T-cell (primary cell): ENCODE measurements at regions not wholly inside any gene's neighbourhood (a gene's known extent, or its start where the extent isn't known, plus 50 kb on each side); places are given as distances from the start of the nearest gene placed in this dataset.

Source experiments
- ATAC-seq, 4 experiments: fragments of 200-7000 bp in 3 of 4; fragments of 150-1000 bp in 1 of 4; cut with Tn5 transposase; replicated peaks in 1 of 4; 1 replicate in 3 of 4; 2 replicates in 1 of 4; pipeline ENCODE4 v1.10.0; 2021; ENCODE audit warnings: moderate library complexity in 3 of 4, mild to moderate bottlenecking in 2 of 4, moderate number of reproducible peaks in 1 of 4
- CTCF ChIA-PET, 2 donors: fragments of 300-600 bp; sonication (Branson Sonifier 250); formaldehyde crosslinking; loops; one replicate each; lab custom pipeline; 2022; ENCODE audit warnings: antibody characterized with exemption in 2 of 2; lab: Charles Lee
- POLR2A ChIA-PET, 2 donors: fragments of 300-600 bp; sonication (Branson Sonifier 250); formaldehyde crosslinking; loops; one replicate each; lab custom pipeline; 2022; ENCODE audit warnings: antibody characterized with exemption in 2 of 2; lab: Charles Lee
- DNase-seq, 35 experiments: peaks; one replicate each; pipeline versions ENCODE4 v3.0.0 to v3.0.0-alpha.2; 2013 to 2023
- H3K27ac ChIP-seq: one replicate; pipeline ENCODE4 v1.5.1; 2013; ENCODE audit warnings: low read length
- H3K27me3 ChIP-seq, 2 experiments: replicated peaks in 1 of 2; 1 replicate in 1 of 2; 2 replicates in 1 of 2; pipeline versions ENCODE4 v1.6.1 to v1.7.0; 2013; ENCODE audit warnings: low read length in 1 of 2, mixed read lengths in 1 of 2; ENCODE audit not compliant: control insufficient read depth in 2 of 2, insufficient read depth in 2 of 2; ENCODE audit errors: extremely low read depth in 1 of 2
- H3K36me3 ChIP-seq, 2 donors: 1 replicate in 1 of 2; 2 replicates in 1 of 2; pipeline versions ENCODE4 v1.6.1 to v1.7.0; 2013; ENCODE audit warnings: low read length in 1 of 2; ENCODE audit not compliant: control insufficient read depth in 2 of 2, insufficient read depth in 1 of 2; ENCODE audit errors: extremely low read depth in 1 of 2
- H3K4me1 ChIP-seq, 2 experiments: 1 replicate in 1 of 2; 2 replicates in 1 of 2; pipeline versions ENCODE4 v1.6.1 to v1.7.0; 2013; ENCODE audit warnings: low read length in 2 of 2, mixed read lengths in 1 of 2; ENCODE audit not compliant: insufficient read depth in 2 of 2, control insufficient read depth in 1 of 2; ENCODE audit errors: extremely low read depth in 1 of 2
- H3K4me3 ChIP-seq, 2 donors: 1 replicate in 1 of 2; 2 replicates in 1 of 2; pipeline versions ENCODE4 v1.5.1 to v1.7.0; 2013; ENCODE audit warnings: mild to moderate bottlenecking in 2 of 2, low read length in 1 of 2, moderate library complexity in 1 of 2; ENCODE audit not compliant: control insufficient read depth in 1 of 2; ENCODE audit errors: extremely low read depth in 1 of 2
- H3K9me3 ChIP-seq: 2 replicates; pipeline ENCODE4 v1.7.0; 2013
- H3K27ac Mint-ChIP-seq, 2 donors: one replicate each; pipeline ENCODE4 v1.8.0; 2020 to 2021; ENCODE audit warnings: mild to moderate bottlenecking in 2 of 2, mixed read lengths in 2 of 2
- H3K27me3 Mint-ChIP-seq, 2 donors: one replicate each; pipeline ENCODE4 v1.8.0; 2021 to 2022; ENCODE audit warnings: mixed read lengths in 2 of 2
- H3K36me3 Mint-ChIP-seq: one replicate; pipeline ENCODE4 v1.8.0; 2021; ENCODE audit warnings: mixed read lengths
- H3K4me1 Mint-ChIP-seq, 3 donors: one replicate each; pipeline ENCODE4 v1.8.0; 2020 to 2022; ENCODE audit warnings: mixed read lengths in 3 of 3, mild to moderate bottlenecking in 1 of 3
- H3K4me3 Mint-ChIP-seq, 3 donors: one replicate each; pipeline ENCODE4 v1.8.0; 2020 to 2022; ENCODE audit warnings: mild to moderate bottlenecking in 3 of 3, mixed read lengths in 3 of 3, moderate library complexity in 3 of 3
- H3K9me3 Mint-ChIP-seq, 3 donors: one replicate each; pipeline ENCODE4 v1.8.0; 2020 to 2022; ENCODE audit warnings: mixed read lengths in 3 of 3
- WGBS: methylation state at CpG from one replicate; pipeline ENCODE4 v1.1.5; 2013; ENCODE audit warnings: missing lambda C conversion rate; ENCODE audit not compliant: insufficient coverage; 5-methylcytosine and 5-hydroxymethylcytosine counted together

DNA sequence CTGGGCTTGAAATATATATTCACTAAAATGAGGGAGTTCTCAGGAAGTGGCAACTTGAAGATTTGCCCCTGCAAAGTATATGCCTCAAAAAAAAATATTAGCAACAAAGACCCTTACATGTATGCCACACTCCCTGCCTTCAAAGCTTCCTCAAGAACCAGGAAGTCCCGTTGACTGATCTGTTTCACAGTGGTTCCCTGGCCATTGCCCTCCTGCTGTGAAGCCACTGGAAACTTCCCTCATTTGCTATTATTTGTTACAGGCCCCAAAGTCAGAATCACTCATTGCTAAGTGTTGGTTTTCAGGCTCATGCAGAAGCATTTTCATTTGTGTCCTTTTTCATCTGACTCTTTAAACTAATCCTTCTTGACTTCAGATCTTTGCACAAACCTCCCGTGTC is 421.5 kb downstream of the ZNF521 start:
- whole genome bisulfite sequencing = 78% methylated on average over 1 of the region's 2 CpGs
- Mint-ChIP-seq H3K27me3 (peaks cover 0 to 3% of the 10 kb centered on the region in 2 donors), H3K27ac (no peak overlapping the region), H3K36me3 (no peaks in the 10 kb centered on the region), H3K4me3 (no peak overlapping the region), H3K4me1 (peaks cover 0 to 3% (median 0%) of the 10 kb centered on the region in 3 donors), H3K9me3 (no peaks in the 10 kb centered on the region)
- CTCF ChIA-PET = no interaction called here
- H3K4me3 ChIP-seq = no peak overlapping the region
- no peaks in the 10 kb centered on the region for H3K4me1 ChIP-seq
- DNase-seq (no peak), ATAC-seq (no peak)
- H3K36me3 ChIP-seq = no peaks in the 10 kb centered on the region
- no peak overlapping the region for H3K27ac ChIP-seq
- no peaks in the 10 kb centered on the region for H3K27me3 ChIP-seq
- POLR2A ChIA-PET = no interaction called here
- no peaks in the 10 kb centered on the region for H3K9me3 ChIP-seq

DNA sequence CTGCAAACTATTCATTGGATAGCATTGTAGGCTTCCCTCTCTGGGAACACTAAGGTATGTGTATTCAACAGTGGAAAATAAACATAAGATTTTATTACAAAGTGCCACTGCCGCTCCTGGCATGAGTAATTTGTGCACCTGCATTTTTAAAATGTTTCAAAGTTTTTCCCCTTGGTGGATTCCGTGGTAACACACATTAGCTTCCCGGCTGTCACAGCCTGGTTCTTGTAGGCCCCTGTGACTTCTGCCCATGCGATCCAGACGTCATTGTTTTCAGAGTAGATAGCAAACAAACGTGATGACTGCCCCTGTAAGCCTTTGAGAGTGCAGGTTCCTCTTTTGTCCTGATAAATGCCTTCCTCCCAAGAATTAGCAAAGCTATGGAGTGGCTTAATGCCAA is 421.0 kb downstream of the ZNF521 start:
- no peaks in the 10 kb centered on the region for H3K9me3 ChIP-seq
- POLR2A ChIA-PET = no interaction called here
- Mint-ChIP-seq H3K4me1 (peaks cover 0 to 3% (median 0%) of the 10 kb centered on the region in 3 donors), H3K27ac (no peak overlapping the region), H3K27me3 (no peaks in the 10 kb centered on the region), H3K4me3 (no peak overlapping the region), H3K9me3 (no peaks in the 10 kb centered on the region), H3K36me3 (no peaks in the 10 kb centered on the region)
- H3K4me1 ChIP-seq = no peaks in the 10 kb centered on the region
- H3K27ac ChIP-seq = no peak overlapping the region
- ATAC-seq (no peak), DNase-seq (no peak)
- no peaks in the 10 kb centered on the region for H3K27me3 ChIP-seq
- H3K4me3 ChIP-seq = no peak overlapping the region
- H3K36me3 ChIP-seq = no peaks in the 10 kb centered on the region
- CTCF ChIA-PET = no interaction called here
- 59% methylated on average over 6 of the region's 6 CpGs for WGBS

DNA sequence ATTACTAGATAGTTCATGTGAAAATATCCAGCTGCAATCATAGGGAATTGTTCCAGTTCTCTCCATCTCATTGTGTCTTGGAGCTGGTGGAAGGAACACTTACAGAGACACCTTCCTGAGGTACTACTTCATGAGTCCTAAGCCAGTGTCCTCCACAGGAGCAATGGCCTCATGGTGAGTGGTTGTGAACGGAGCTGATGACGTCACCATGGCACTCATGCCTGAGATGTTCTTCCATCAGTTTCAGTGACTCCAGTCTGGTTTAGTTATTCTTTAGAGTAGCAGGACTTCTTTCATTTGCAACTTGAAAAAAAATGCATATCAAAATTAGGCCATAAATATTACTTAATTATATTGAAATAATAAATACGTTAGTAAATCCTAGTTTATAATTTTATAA is 418.6 kb downstream of the ZNF521 start:
- no peak overlapping the region for H3K4me3 Mint-ChIP-seq
- no peaks in the 10 kb centered on the region for H3K36me3 Mint-ChIP-seq
- ATAC-seq (no peak), DNase-seq (no peak)
- Histone ChIP-seq H3K27me3 (no peaks in the 10 kb centered on the region), H3K36me3 (no peaks in the 10 kb centered on the region), H3K9me3 (no peaks in the 10 kb centered on the region), H3K27ac (no peak overlapping the region), H3K4me3 (no peak overlapping the region), H3K4me1 (no peaks in the 10 kb centered on the region)
- CTCF ChIA-PET = interaction anchor here in 1 of 2 donors (0.6 kb wide), 1 partner anchor 85 kb away, joined by 7 read pairs; no protein-coding TSS in a partner anchor
- H3K27me3 Mint-ChIP-seq = no peaks in the 10 kb centered on the region
- WGBS = no CpG with 5 or more reads among the region's 3 CpGs
- POLR2A ChIA-PET = no interaction called here
- H3K27ac Mint-ChIP-seq = no peak overlapping the region
- H3K9me3 Mint-ChIP-seq = no peaks in the 10 kb centered on the region
- peaks cover 0 to 2% (median 0%) of the 10 kb centered on the region in 3 donors for H3K4me1 Mint-ChIP-seq

DNA sequence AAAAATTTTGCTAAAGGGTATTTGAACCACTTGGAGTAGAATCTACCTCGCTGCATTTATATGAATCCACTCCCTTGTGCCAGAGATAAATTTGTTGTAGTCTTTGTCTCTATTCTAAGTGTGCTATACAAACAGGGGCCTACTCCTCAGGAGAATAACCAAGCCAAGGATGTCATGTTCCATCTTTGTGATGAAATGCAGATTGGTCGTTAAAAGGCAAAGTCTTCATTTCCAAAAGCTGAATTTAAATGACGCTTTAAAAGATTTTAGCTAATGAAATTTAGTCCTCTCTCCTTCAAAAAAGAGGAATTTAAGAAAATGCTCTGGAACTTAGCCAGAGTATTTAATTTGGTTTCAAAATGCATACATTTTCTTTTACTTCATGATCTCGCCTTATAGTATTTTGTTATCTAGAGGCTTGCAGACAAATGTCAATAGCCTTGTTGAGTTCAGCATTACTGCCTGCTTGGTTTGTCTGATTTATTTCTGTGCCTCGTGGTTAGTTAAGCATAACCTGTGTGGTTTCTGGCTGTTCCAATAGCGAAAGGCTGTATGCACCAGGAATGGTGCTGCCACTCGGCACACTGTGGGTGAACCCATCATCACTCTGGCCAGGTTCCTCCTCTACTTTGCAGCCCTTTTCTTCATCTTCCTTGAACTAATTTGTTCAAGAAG is 417.6 kb downstream of the ZNF521 start:
- Histone ChIP-seq H3K27ac (no peak overlapping the region), H3K36me3 (no peaks in the 10 kb centered on the region), H3K4me3 (no peak overlapping the region), H3K9me3 (no peaks in the 10 kb centered on the region), H3K4me1 (no peaks in the 10 kb centered on the region), H3K27me3 (no peaks in the 10 kb centered on the region)
- ChIA-PET CTCF (no interaction called here), POLR2A (no interaction called here)
- WGBS = 36% methylated on average over 3 of the region's 7 CpGs
- Mint-ChIP-seq H3K36me3 (no peaks in the 10 kb centered on the region), H3K4me1 (no peaks in the 10 kb centered on the region), H3K27ac (no peak overlapping the region), H3K4me3 (no peak overlapping the region), H3K27me3 (no peaks in the 10 kb centered on the region), H3K9me3 (no peaks in the 10 kb centered on the region)
- ATAC-seq = no peak
- no peak for DNase-seq

DNA sequence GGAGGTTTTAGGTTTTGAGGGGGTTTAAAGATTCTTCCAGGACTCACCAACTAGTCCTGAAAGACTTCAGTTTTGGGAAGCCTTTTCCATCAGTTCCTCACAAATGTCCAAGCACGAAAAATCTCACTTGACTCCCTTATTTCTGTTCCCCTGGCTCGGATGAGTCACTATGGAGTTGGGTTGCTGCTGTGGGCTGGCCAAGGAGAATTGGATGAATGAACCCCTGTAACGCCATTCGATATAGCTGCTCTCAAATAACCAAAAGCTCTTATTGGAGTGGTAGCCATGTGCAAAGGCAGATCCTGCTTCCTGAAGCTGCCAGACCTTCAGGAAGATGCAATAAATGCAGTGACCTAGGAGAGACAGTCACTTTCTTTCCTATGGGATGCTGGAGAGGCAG is 417.0 kb downstream of the ZNF521 start:
- Histone ChIP-seq H3K4me3 (no peak overlapping the region), H3K36me3 (no peaks in the 10 kb centered on the region), H3K4me1 (no peaks in the 10 kb centered on the region), H3K27ac (no peak overlapping the region), H3K9me3 (no peaks in the 10 kb centered on the region), H3K27me3 (no peaks in the 10 kb centered on the region)
- no peak for ATAC-seq
- Mint-ChIP-seq H3K9me3 (no peaks in the 10 kb centered on the region), H3K27ac (no peak overlapping the region), H3K27me3 (no peaks in the 10 kb centered on the region), H3K4me1 (no peaks in the 10 kb centered on the region), H3K36me3 (no peaks in the 10 kb centered on the region), H3K4me3 (no peak overlapping the region)
- POLR2A ChIA-PET = no interaction called here
- CTCF ChIA-PET = no interaction called here
- no peak for DNase-seq
- no CpG with 5 or more reads among the region's 4 CpGs for WGBS

DNA sequence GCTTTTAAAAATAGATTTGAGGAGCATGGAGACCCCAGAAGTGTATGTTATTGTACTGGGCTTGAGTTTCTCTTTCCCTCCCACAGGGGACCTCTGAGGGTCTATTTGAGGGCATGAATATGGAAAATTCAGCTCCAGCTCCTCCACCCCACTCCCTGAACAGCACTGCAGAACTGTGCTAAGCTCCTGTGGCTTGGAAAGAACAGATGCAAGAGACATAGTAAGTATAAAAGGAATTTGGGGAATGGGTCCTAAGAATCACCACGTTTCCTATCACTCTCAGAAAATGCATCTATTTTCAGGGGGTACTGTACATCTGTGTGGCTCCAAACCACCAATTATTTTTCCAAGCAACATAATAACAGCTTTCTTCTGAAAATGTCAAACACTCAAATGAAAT is 416.1 kb downstream of the ZNF521 start:
- H3K9me3 ChIP-seq = no peaks in the 10 kb centered on the region
- Mint-ChIP-seq H3K4me3 (no peak overlapping the region), H3K36me3 (no peaks in the 10 kb centered on the region), H3K9me3 (no peaks in the 10 kb centered on the region), H3K27me3 (no peaks in the 10 kb centered on the region), H3K27ac (no peak overlapping the region), H3K4me1 (no peaks in the 10 kb centered on the region)
- H3K36me3 ChIP-seq = no peaks in the 10 kb centered on the region
- H3K27me3 ChIP-seq = no peaks in the 10 kb centered on the region
- H3K4me3 ChIP-seq = no peak overlapping the region
- ATAC-seq (no peak), DNase-seq (no peak)
- CTCF ChIA-PET = no interaction called here
- H3K27ac ChIP-seq = no peak overlapping the region
- H3K4me1 ChIP-seq = no peaks in the 10 kb centered on the region
- POLR2A ChIA-PET = no interaction called here
- WGBS = no CpG with 5 or more reads among the region's 1 CpG

DNA sequence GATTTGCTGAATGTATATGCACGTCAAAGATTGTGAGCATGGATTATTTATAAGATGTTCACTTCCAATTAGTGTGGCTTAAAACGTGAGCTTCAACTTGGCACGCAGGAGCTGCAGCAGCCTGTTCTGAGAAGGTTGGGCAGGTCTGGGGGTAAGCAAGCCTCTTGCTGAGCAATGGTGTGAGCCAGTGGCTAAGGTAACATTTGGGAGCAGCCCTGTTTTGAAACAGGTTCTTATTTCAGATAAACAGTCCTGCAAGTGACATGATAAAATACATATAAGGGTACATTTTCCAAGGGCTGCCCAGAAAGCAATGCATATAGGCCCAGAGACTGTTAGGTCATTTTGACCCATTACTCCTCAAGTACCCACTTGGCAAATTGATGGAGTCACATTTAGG is 415.3 kb downstream of the ZNF521 start:
- Mint-ChIP-seq H3K36me3 (no peaks in the 10 kb centered on the region), H3K4me1 (no peaks in the 10 kb centered on the region), H3K9me3 (no peaks in the 10 kb centered on the region), H3K27me3 (no peaks in the 10 kb centered on the region), H3K27ac (no peak overlapping the region), H3K4me3 (no peak overlapping the region)
- WGBS = 94% methylated on average over 2 of the region's 3 CpGs
- no peaks in the 10 kb centered on the region for H3K4me1 ChIP-seq
- ATAC-seq (no peak), DNase-seq (no peak)
- no peak overlapping the region for H3K4me3 ChIP-seq
- no peaks in the 10 kb centered on the region for H3K36me3 ChIP-seq
- ChIA-PET CTCF (no interaction called here), POLR2A (no interaction called here)
- no peaks in the 10 kb centered on the region for H3K27me3 ChIP-seq
- no peaks in the 10 kb centered on the region for H3K9me3 ChIP-seq
- H3K27ac ChIP-seq = no peak overlapping the region
